NCI-H1694 (cell line): ENCODE measurements at regions not wholly inside any gene's neighbourhood (a gene's known extent, or its start where the extent isn't known, plus 50 kb on each side); places are given as distances from the start of the nearest gene placed in this dataset.
"Not testable (repeated sequence)": the region's sequence is repeated elsewhere in the genome, so short reads cannot be mapped to it uniquely, and the experiment has no call there.

ENCODE experiments used
- DNase-seq: peaks from one replicate; lab custom pipeline; 2025; lab: John Stamatoyannopoulos, UW

GRCh38 chr7:91692800-91693199 lies 187.7 kb downstream of the MTERF1 start:
- no peak for DNase-seq

DNA sequence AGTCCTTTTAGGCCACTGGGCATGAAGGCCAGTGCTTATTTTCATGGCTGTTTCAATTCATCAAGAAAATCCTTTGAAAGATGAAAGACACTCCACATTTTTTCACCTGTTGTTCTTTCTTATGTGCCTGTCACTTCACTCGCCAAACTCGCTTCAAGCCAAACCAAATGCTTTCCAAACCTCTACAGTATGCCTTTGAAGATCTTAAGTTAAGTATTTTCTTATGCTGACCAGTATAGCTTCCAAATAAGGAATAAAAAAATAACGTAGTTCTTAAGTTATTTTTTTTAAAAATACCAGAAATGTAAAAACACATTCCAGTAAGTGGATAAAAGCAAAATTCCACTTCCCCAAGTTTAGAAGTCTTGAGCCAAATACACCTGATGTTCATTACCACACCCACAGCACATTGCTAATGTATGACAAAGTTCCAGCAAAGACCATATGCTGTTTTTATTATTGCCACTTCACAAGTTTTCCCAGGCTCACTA lies 186.1 kb downstream of the MTERF1 start:
- no peak for DNase-seq

DNA sequence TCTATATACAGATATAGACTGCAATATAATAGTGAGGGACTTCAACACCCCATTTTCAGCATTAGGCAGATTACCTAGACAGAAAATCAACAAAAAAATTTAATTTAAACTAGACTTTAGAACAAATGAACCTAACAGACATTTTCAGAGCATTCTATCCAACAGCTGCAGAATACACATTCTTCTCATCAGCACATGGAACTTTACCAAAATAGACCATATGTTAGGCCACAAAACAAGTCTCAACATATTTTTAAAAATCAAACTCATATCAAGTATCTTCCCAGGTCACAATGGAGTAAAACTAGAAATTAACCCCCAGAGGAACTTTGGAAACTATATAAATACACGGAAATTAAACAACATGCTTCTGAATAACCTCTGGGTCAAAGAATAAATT lies 169.6 kb downstream of the MTERF1 start:
- DNase-seq, result peak; percentile 52

- DNase-seq, result no peak
Observed at GRCh38 chr7:91713669-91714068, 166.8 kb downstream of the MTERF1 start.

DNA sequence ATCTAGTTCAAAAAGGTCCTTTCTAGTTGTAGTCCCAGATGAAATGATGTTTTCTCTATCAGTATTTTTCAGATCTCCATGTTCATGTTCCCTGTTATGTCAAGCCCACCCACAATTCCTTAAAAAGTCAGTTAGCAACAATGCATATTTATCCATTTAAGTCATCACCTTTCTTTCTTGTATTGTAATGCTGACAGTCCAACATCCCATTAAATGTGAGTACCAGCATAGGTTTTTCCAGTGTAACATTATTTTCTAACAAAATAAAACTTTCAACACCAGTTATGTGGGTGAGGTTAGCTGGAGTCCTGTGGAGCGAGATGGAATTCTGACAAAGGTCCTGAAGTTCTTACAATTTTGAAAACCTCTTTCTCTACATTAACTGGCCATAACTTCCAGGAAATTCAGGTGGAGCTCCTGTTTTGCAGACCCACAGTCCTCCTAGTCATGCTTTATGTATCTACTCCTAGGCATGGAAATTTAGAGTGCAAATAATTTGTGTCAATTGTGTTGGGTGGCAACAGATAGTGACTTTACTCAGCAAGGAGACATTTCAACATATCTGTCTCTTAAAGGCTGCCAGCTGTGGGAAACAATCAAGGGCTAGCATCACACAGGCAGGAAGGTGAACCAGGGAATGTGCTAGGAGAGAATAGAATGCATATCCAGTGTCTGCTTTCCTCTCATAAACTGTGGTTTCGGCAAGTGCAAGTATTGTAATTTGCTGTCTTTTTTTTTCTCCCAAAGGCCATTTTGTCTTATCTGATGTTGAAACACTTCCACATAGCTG lies 162.6 kb downstream of the MTERF1 start:
- no peak for DNase-seq

DNA sequence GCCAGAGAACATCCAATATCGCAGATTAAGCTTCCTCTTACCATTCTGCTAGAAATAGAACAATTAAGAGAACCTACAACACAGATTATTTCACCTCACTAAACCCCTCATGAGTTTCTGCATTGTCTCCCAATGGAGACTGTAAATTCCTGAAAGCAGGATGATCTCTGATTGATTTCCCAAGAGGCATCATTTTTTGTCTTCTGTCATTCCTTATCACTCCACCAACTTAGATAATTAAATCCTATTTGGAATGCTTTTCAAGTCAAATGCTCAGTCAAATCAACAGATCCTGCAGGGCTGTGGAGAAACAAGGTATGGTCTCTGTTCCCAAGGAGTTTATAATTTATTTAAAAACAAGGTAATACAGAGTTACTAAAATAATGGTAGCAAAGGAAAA lies 161.5 kb downstream of the MTERF1 start:
- no peak for DNase-seq

- DNase-seq, result no peak
Observed at GRCh38 chr7:91720260-91720937, 160.1 kb downstream of the MTERF1 start.

- no peak for DNase-seq
Observed at GRCh38 chr7:91722831-91723230, 157.7 kb downstream of the MTERF1 start.

GRCh38 chr7:91729046-91729445 lies 151.5 kb downstream of the MTERF1 start:
- DNase-seq, result not testable (repeated sequence)

GRCh38 chr7:91731976-91732375 lies 148.5 kb downstream of the MTERF1 start:
- no peak for DNase-seq

DNA sequence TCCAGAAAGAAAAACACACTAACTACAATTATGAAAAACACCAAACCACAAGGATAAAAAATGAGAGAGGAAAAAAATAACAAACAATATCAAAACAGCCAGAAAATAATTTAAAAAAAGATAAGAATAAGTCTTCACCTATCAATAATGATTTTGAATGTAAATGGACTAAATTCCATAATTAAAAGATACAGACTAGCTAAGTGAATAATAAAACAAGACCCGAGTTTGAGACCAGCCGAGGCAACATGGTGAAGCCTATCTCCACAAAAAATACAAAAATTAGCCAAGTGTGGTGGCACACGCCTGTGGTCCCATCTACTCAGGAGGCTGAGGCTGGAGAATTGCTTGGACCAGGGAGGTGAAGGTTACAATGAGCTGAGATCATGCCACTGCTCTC lies 131.1 kb downstream of the MTERF1 start:
- no peak for DNase-seq

DNA sequence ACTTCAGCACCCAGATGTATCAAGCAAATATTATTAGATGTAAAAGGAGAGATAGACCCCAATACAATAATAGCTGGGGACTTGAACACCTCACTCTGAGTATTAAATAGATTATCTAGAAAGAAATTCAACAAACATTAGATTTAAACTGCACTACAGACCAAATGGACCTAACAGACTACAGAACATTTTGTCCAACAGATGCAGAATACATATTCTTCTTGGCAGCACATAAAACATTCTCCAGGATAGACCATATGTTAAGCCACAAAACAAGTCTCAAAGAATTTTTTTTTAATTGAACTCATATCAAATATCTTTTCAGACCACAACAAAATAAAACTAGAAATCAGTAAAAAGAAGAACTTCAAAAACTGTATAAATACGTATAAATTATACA lies 130.4 kb downstream of the MTERF1 start:
- DNase-seq, result no peak

- no peak for DNase-seq
Observed at GRCh38 chr7:91752102-91752501, 128.4 kb downstream of the MTERF1 start.

- DNase-seq, result not testable (repeated sequence)
Observed at GRCh38 chr7:91754280-91754679, 126.2 kb downstream of the MTERF1 start.

- DNase-seq, result not testable (repeated sequence)
Observed at GRCh38 chr7:91755121-91755520, 125.4 kb downstream of the MTERF1 start.

DNA sequence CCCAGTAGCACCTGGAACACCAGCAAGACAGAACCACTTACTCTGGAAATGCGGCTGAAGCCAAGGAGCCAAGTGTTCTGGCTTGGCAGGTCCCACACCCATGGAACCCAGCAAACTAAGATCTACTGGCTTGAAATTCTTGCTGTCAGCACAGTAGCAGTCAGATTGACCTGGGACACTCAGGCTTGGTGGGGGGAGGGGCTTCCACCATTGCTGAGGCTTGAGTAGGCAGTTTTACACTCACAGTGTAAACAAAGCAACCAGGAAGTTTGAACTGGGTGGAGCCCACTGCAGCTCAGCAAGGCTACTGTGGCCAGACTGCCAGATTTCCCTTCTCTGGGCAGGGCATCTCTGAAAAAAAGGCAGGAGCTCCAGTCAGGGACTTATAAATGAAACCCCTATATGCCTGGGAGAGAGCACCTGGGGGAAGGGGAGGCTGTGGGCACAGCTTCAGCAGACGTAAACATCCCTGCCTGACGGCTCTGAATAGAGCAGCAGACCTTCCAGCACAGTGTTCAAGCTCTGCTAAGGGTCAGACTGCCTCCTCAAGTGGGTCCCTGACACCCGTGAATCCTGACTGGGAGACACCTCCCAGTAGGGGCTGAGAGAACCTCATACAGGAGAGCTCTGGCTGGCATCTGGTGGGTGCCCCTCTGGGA lies 121.2 kb downstream of the MTERF1 start:
- DNase-seq, result no peak

- no peak for DNase-seq
Observed at GRCh38 chr7:91767820-91768219, 112.7 kb downstream of the MTERF1 start.

GRCh38 chr7:91771394-91771793 lies 109.1 kb downstream of the MTERF1 start:
- no peak for DNase-seq

DNA sequence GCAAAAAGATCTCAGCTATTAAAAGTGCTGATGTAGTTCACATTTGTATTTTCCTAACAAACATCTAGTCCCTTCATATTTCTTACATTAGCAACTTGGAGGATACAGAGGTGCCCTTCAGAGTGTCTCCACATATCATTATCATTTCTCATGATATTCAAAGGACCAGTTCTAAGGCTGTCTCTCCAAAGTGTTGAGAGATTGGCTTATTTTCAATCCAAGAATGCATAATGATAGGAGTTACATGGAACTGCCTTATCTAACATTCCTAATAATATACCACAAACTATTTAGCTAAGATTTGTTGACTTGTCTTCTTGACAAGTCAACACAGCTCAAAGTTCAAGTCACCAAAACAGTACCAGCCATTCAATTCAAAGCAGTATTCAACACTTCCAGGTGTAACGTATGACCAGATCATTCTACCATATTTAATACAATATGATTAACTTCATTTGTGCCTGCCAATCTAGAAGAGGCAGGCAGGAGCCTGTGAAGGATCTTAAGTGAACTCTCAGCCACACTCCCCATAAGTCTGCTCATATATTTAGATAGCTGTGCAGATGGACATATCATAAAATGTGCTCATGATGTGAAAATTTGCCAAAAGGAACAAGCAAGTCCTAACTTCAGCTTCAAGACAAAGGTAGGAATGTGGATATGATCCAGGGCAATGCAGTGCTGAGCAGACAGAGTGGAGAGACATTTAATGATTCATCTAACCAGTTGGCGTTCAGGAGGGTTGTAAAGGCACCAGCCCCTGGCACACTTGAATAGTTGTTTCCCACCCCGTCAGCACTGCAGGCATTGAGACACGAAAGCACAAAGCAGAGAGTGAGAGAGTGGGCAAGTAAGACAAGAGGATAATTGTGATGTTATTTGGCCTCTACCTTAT lies 108.3 kb downstream of the MTERF1 start:
- DNase-seq, result no peak

GRCh38 chr7:91776171-91776570 lies 104.3 kb downstream of the MTERF1 start:
- no peak for DNase-seq

GRCh38 chr7:91777522-91777921 lies 103.0 kb downstream of the MTERF1 start:
- DNase-seq, result no peak

- no peak for DNase-seq
Observed at GRCh38 chr7:91778416-91778815, 102.1 kb downstream of the MTERF1 start.
